ENCODE measurements at regions not wholly inside any gene's neighbourhood (a gene's known extent, or its start where the extent isn't known, plus 50 kb on each side); places are given as distances from the start of the nearest gene placed in this dataset.

DNA sequence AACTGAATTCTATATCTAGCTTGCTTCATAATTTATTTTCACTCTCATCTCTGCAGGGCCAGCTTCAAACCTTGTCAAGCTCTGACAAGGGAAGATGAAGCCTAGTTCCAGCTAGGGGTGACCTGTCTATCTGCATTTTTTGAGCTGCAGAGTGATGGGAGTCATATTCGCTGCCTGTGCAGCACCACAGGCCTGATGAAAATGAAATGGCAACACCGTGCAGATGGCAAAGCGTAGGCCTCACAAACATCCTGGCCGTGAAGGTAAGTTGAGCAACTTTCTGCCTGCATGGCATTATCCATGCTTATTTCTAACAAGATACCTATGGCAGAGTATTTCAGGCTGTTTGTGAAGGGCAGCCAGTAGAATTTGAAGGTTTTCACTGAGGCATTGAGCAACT is 86.4 kb upstream of the C1QTNF9B start:
- TF ChIP-seq, protein P1, sequence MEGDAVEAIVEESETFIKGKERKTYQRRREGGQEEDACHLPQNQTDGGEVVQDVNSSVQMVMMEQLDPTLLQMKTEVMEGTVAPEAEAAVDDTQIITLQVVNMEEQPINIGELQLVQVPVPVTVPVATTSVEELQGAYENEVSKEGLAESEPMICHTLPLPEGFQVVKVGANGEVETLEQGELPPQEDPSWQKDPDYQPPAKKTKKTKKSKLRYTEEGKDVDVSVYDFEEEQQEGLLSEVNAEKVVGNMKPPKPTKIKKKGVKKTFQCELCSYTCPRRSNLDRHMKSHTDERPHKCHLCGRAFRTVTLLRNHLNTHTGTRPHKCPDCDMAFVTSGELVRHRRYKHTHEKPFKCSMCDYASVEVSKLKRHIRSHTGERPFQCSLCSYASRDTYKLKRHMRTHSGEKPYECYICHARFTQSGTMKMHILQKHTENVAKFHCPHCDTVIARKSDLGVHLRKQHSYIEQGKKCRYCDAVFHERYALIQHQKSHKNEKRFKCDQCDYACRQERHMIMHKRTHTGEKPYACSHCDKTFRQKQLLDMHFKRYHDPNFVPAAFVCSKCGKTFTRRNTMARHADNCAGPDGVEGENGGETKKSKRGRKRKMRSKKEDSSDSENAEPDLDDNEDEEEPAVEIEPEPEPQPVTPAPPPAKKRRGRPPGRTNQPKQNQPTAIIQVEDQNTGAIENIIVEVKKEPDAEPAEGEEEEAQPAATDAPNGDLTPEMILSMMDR (IDR thresholded peaks at IDR 0.05), result no peak
- DNase-seq, result no peak
- Mint-ChIP-seq H3K27ac (no peak overlapping the region), H3K27me3 (ENCODE audit: insufficient read depth) (no peaks in the 10 kb centered on the region), H3K9me3 (no peaks in the 10 kb centered on the region), H3K4me1 (ENCODE audit: low read depth) (peaks cover 43% of the 10 kb centered on the region), H3K4me3 (no peak overlapping the region), H3K36me3 (ENCODE audit: low read depth) (no peaks in the 10 kb centered on the region)

DNA sequence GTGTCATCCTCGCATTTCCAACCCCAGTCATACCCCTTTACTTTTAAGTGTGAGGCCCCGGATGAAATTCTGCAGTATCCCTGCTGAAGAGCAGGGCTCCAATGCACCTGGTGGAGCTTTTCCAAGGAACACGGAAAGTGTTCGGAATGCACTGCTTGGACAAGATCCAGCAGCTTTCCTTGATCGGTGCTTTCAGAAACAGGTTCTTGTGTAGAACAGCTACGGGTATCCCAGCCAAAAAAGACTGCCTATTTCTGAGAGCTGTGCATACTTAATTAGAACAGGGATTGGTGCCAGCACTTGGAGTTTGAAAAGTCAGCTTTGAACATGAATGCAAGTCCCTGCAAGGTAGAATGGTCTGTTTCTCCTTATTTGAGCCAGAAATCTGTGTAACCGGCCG is 87.2 kb upstream of the C1QTNF9B start:
- no peaks in the 10 kb centered on the region for H3K9me3 Mint-ChIP-seq
- no peaks in the 10 kb centered on the region for H3K27me3 Mint-ChIP-seq (ENCODE audit: insufficient read depth)
- no peaks in the 10 kb centered on the region for H3K36me3 Mint-ChIP-seq (ENCODE audit: low read depth)
- H3K27ac Mint-ChIP-seq, result no peak overlapping the region
- peaks cover 39% of the 10 kb centered on the region for H3K4me1 Mint-ChIP-seq (ENCODE audit: low read depth)
- no peak for DNase-seq
- TF ChIP-seq, protein P1 (IDR thresholded peaks at IDR 0.05), result no peak
- H3K4me3 Mint-ChIP-seq, result no peak overlapping the region

DNA sequence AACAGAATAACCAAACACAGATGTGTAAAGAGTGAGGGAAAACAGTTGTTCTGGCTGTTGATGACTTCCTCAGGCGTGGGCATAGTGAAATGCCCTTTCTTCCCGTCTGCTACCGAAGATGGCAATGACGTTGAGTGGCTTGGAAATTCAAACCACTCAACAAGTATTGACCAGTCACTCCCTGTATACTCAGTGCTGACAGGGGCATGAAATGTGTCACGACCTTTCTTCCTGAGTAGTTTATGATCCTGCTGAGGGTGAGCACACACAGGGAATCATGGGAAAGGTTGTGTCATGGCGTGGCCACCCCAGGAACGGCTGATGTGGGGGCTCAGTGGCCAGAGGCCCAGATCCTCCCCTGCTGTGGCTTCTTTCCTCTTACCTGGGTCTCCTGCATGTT is 87.8 kb upstream of the C1QTNF9B start:
- Mint-ChIP-seq H3K4me3 (no peak overlapping the region), H3K27ac (no peak overlapping the region), H3K4me1 (ENCODE audit: low read depth) (peaks cover 34% of the 10 kb centered on the region), H3K27me3 (ENCODE audit: insufficient read depth) (0 out of 2 replicates have a peak, but pooled peaks cover 3% of the 10 kb centered on the region), H3K36me3 (ENCODE audit: low read depth) (no peaks in the 10 kb centered on the region), H3K9me3 (no peaks in the 10 kb centered on the region)
- DNase-seq, result no peak
- TF ChIP-seq, protein P1 (IDR thresholded peaks at IDR 0.05), result no peak

DNA sequence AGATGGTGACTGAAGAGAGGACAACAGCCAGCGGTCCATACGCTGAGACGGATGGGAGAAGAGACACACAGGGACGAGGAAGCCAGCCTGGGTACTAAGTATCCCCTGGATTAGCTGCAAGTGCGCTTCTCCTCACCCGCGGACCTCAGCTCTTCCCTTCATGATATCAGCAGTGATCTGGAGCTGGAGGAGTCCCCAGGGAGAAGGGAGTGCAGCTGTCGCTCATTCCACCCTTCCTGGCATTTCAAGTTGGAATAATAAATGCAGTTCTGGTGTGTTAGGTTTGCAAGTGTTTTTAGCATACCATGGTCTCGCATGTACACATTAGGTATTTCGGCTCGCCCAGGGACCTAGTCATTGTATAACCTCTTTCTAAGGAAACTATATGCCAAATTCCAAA is 88.5 kb upstream of the C1QTNF9B start:
- Mint-ChIP-seq H3K4me3 (no peak overlapping the region), H3K9me3 (no peaks in the 10 kb centered on the region), H3K27ac (no peak overlapping the region), H3K36me3 (ENCODE audit: low read depth) (no peaks in the 10 kb centered on the region), H3K4me1 (ENCODE audit: low read depth) (peaks cover 29% of the 10 kb centered on the region), H3K27me3 (ENCODE audit: insufficient read depth) (peaks cover 9% of the 10 kb centered on the region; the same call in 1 of the 2 replicates)
- no peak for DNase-seq
- TF ChIP-seq, protein P1 (IDR thresholded peaks at IDR 0.05), result no peak

DNA sequence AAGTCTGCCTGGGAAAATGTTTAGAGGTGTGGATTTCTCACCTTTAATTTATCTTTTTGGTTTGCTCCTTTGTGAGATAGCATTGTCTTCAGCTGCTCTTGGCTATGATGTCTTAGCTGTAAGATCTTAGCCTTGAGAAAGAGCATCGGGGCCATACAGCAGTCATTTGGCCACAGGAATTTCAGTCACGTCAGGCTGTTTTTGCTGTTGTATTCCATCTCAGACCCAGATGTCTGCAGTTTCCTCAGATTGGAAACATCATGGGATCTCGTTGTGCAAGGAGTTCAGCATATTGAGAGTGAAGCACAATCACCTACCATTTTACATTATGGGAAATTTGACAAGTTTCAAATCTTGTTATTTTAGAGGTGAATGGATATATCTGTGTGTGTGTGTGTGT is 89.3 kb upstream of the C1QTNF9B start:
- Mint-ChIP-seq H3K27me3 (ENCODE audit: insufficient read depth) (peaks cover 11% of the 10 kb centered on the region; the same call in 1 of the 2 replicates), H3K36me3 (ENCODE audit: low read depth) (no peaks in the 10 kb centered on the region), H3K4me3 (peak overlapping the region; percentile 16; the same call in 1 of the 2 replicates), H3K27ac (peak overlapping the region; percentile 44), H3K4me1 (ENCODE audit: low read depth) (peaks cover 29% of the 10 kb centered on the region), H3K9me3 (no peaks in the 10 kb centered on the region)
- DNase-seq, result peak; percentile 69
- TF ChIP-seq, protein P1 (IDR thresholded peaks at IDR 0.05), result no peak
